ENCODE measurements at regions not wholly inside any gene's neighbourhood (a gene's known extent, or its start where the extent isn't known, plus 50 kb on each side); places are given as distances from the start of the nearest gene placed in this dataset.

- ATAC-seq (ENCODE audit: low FRiP score), result peak; percentile 83
- no peak for DNase-seq
These were observed 122.0 kb upstream of the NRSN1 start for GRCh38 chr6:24004062-24004461.

GRCh38 chr6:24004659-24005058 lies 121.4 kb upstream of the NRSN1 start:
- intact Hi-C loops (cut with DNase I), result loop anchor here in 1 of 2 donors (5.0 to 10.0 kb wide), 2 partner anchors 60 to 217 kb away; no protein-coding TSS in a partner anchor
- no peaks in the 10 kb centered on the region for H3K36me3 ChIP-seq (ENCODE audit: control insufficient read depth in 1 of 2, insufficient read depth in 2 of 2, low read length in 1 of 2)
- H3K9me3 ChIP-seq (ENCODE audit: control insufficient read depth, low read length), result no peaks in the 10 kb centered on the region
- no peak for ATAC-seq (ENCODE audit: low FRiP score)
- no peak for DNase-seq
- peaks cover 0 to 3% of the 10 kb centered on the region in 2 donors for H3K4me1 ChIP-seq (ENCODE audit: control insufficient read depth in 1 of 2, insufficient read depth in 2 of 2, low read length in 2 of 2)
- no peak overlapping the region for H3K4me3 ChIP-seq (ENCODE audit: low read length in 2 of 2)
- 8 to 10% methylated on average over 1 of the region's 1 CpG for WGBS, 2 donors
- no peaks in the 10 kb centered on the region for H3K27me3 ChIP-seq (ENCODE audit: control insufficient read depth in 1 of 2, insufficient read depth in 2 of 2, low read length in 1 of 2)
- peak overlapping the region in 1 of 2 donors; percentile 77 for H3K27ac ChIP-seq (ENCODE audit: low read depth in 1 of 2, low read length in 2 of 2)

More at GRCh38 chr6:24004062-24004461, 122.0 kb upstream of the NRSN1 start:
- peak overlapping the region in 1 of 2 donors; percentile 87 for H3K27ac ChIP-seq (ENCODE audit: low read depth in 1 of 2, low read length in 2 of 2)
- intact Hi-C loops (cut with DNase I), result loop anchor here in 1 of 2 donors (5.0 to 10.0 kb wide), 2 partner anchors 61 to 217 kb away; no protein-coding TSS in a partner anchor
- H3K4me3 ChIP-seq (ENCODE audit: low read length in 2 of 2), result no peak overlapping the region
- WGBS, 2 donors, result 3% methylated on average over 3 of the region's 3 CpGs
- no peaks in the 10 kb centered on the region for H3K36me3 ChIP-seq (ENCODE audit: control insufficient read depth in 1 of 2, insufficient read depth in 2 of 2, low read length in 1 of 2)
- no peaks in the 10 kb centered on the region for H3K9me3 ChIP-seq (ENCODE audit: control insufficient read depth, low read length)
- H3K4me1 ChIP-seq (ENCODE audit: control insufficient read depth in 1 of 2, insufficient read depth in 2 of 2, low read length in 2 of 2), result peaks cover 0 to 3% of the 10 kb centered on the region in 2 donors
- H3K27me3 ChIP-seq (ENCODE audit: control insufficient read depth in 1 of 2, insufficient read depth in 2 of 2, low read length in 1 of 2), result no peaks in the 10 kb centered on the region

- intact Hi-C loops (cut with DNase I), result loop anchor here in 1 of 2 donors (10.0 kb wide), 1 partner anchor 59 kb away; no protein-coding TSS in a partner anchor
- Histone ChIP-seq H3K36me3 (ENCODE audit: control insufficient read depth in 1 of 2, insufficient read depth in 2 of 2, low read length in 1 of 2) (no peaks in the 10 kb centered on the region), H3K9me3 (ENCODE audit: control insufficient read depth, low read length) (no peaks in the 10 kb centered on the region), H3K27ac (ENCODE audit: low read depth in 1 of 2, low read length in 2 of 2) (no peak overlapping the region), H3K4me1 (ENCODE audit: control insufficient read depth in 1 of 2, insufficient read depth in 2 of 2, low read length in 2 of 2) (peaks cover 0 to 3% of the 10 kb centered on the region in 2 donors), H3K27me3 (ENCODE audit: control insufficient read depth in 1 of 2, insufficient read depth in 2 of 2, low read length in 1 of 2) (no peaks in the 10 kb centered on the region), H3K4me3 (ENCODE audit: low read length in 2 of 2) (no peak overlapping the region)
- ATAC-seq (ENCODE audit: low FRiP score), result no peak
- no peak for DNase-seq
These were observed 119.8 kb upstream of the NRSN1 start for GRCh38 chr6:24006254-24006653.

- no peak for ATAC-seq (ENCODE audit: low FRiP score)
- 74 to 86% methylated on average over 4 of the region's 4 CpGs for WGBS, 2 donors
These were observed 116.7 kb upstream of the NRSN1 start for GRCh38 chr6:24009319-24009718.

GRCh38 chr6:24010133-24010532 lies 115.9 kb upstream of the NRSN1 start:
- ATAC-seq (ENCODE audit: low FRiP score), result no peak
- WGBS, 2 donors, result 71 to 84% methylated on average over 3 of the region's 3 CpGs
- no peak overlapping the region for H3K27ac ChIP-seq (ENCODE audit: low read depth in 1 of 2, low read length in 2 of 2)

More at GRCh38 chr6:24009319-24009718, 116.7 kb upstream of the NRSN1 start:
- intact Hi-C loops (cut with DNase I), result loop anchor here in 1 of 2 donors (10.0 kb wide), 1 partner anchor 55 kb away; no protein-coding TSS in a partner anchor
- peaks cover 2% of the 10 kb centered on the region for H3K9me3 ChIP-seq (ENCODE audit: control insufficient read depth, low read length)
- no peak overlapping the region for H3K27ac ChIP-seq (ENCODE audit: low read depth in 1 of 2, low read length in 2 of 2)
- H3K27me3 ChIP-seq (ENCODE audit: control insufficient read depth in 1 of 2, insufficient read depth in 2 of 2, low read length in 1 of 2), result no peaks in the 10 kb centered on the region
- no peaks in the 10 kb centered on the region for H3K36me3 ChIP-seq (ENCODE audit: control insufficient read depth in 1 of 2, insufficient read depth in 2 of 2, low read length in 1 of 2)
- H3K4me3 ChIP-seq (ENCODE audit: low read length in 2 of 2), result no peak overlapping the region
- H3K4me1 ChIP-seq (ENCODE audit: control insufficient read depth in 1 of 2, insufficient read depth in 2 of 2, low read length in 2 of 2), result no peaks in the 10 kb centered on the region
- no peak for DNase-seq

GRCh38 chr6:24016286-24016685 lies 109.7 kb upstream of the NRSN1 start:
- Histone ChIP-seq H3K9me3 (ENCODE audit: control insufficient read depth, low read length) (peaks cover 2% of the 10 kb centered on the region), H3K27me3 (ENCODE audit: control insufficient read depth in 1 of 2, insufficient read depth in 2 of 2, low read length in 1 of 2) (no peaks in the 10 kb centered on the region), H3K27ac (ENCODE audit: low read depth in 1 of 2, low read length in 2 of 2) (no peak overlapping the region), H3K4me1 (ENCODE audit: control insufficient read depth in 1 of 2, insufficient read depth in 2 of 2, low read length in 2 of 2) (no peaks in the 10 kb centered on the region), H3K36me3 (ENCODE audit: control insufficient read depth in 1 of 2, insufficient read depth in 2 of 2, low read length in 1 of 2) (no peaks in the 10 kb centered on the region), H3K4me3 (ENCODE audit: low read length in 2 of 2) (no peak overlapping the region)
- WGBS, 2 donors, result 47 to 68% methylated on average over 2 of the region's 2 CpGs
- intact Hi-C loops (cut with DNase I), result no loop called here
- DNase-seq, result no peak
- no peak for ATAC-seq (ENCODE audit: low FRiP score)

More at GRCh38 chr6:24010133-24010532, 115.9 kb upstream of the NRSN1 start:
- Histone ChIP-seq H3K4me3 (ENCODE audit: low read length in 2 of 2) (no peak overlapping the region), H3K27me3 (ENCODE audit: control insufficient read depth in 1 of 2, insufficient read depth in 2 of 2, low read length in 1 of 2) (no peaks in the 10 kb centered on the region), H3K9me3 (ENCODE audit: control insufficient read depth, low read length) (peaks cover 2% of the 10 kb centered on the region), H3K4me1 (ENCODE audit: control insufficient read depth in 1 of 2, insufficient read depth in 2 of 2, low read length in 2 of 2) (no peaks in the 10 kb centered on the region), H3K36me3 (ENCODE audit: control insufficient read depth in 1 of 2, insufficient read depth in 2 of 2, low read length in 1 of 2) (no peaks in the 10 kb centered on the region)
- intact Hi-C loops (cut with DNase I), result no loop called here
- DNase-seq, result no peak

- DNase-seq (no peak), ATAC-seq (ENCODE audit: low FRiP score) (no peak)
- no peaks in the 10 kb centered on the region for H3K9me3 ChIP-seq (ENCODE audit: control insufficient read depth, low read length)
- H3K4me1 ChIP-seq (ENCODE audit: control insufficient read depth in 1 of 2, insufficient read depth in 2 of 2, low read length in 2 of 2), result no peaks in the 10 kb centered on the region
- H3K27ac ChIP-seq (ENCODE audit: low read depth in 1 of 2, low read length in 2 of 2), result no peak overlapping the region
- H3K4me3 ChIP-seq (ENCODE audit: low read length in 2 of 2), result no peak overlapping the region
- 75 to 77% methylated on average over 4 of the region's 4 CpGs for WGBS, 2 donors
- H3K27me3 ChIP-seq (ENCODE audit: control insufficient read depth in 1 of 2, insufficient read depth in 2 of 2, low read length in 1 of 2), result no peaks in the 10 kb centered on the region
- no peaks in the 10 kb centered on the region for H3K36me3 ChIP-seq (ENCODE audit: control insufficient read depth in 1 of 2, insufficient read depth in 2 of 2, low read length in 1 of 2)
- intact Hi-C loops (cut with DNase I), result no loop called here
These were observed 109.2 kb upstream of the NRSN1 start for GRCh38 chr6:24016857-24017256.

- no peak overlapping the region for H3K27ac ChIP-seq (ENCODE audit: low read depth in 1 of 2, low read length in 2 of 2)
- H3K9me3 ChIP-seq (ENCODE audit: control insufficient read depth, low read length), result no peaks in the 10 kb centered on the region
- intact Hi-C loops (cut with DNase I), result no loop called here
- H3K36me3 ChIP-seq (ENCODE audit: control insufficient read depth in 1 of 2, insufficient read depth in 2 of 2, low read length in 1 of 2), result no peaks in the 10 kb centered on the region
- no peaks in the 10 kb centered on the region for H3K4me1 ChIP-seq (ENCODE audit: control insufficient read depth in 1 of 2, insufficient read depth in 2 of 2, low read length in 2 of 2)
- DNase-seq (no peak), ATAC-seq (ENCODE audit: low FRiP score) (no peak)
- H3K4me3 ChIP-seq (ENCODE audit: low read length in 2 of 2), result no peak overlapping the region
- H3K27me3 ChIP-seq (ENCODE audit: control insufficient read depth in 1 of 2, insufficient read depth in 2 of 2, low read length in 1 of 2), result no peaks in the 10 kb centered on the region
These were observed 106.6 kb upstream of the NRSN1 start for GRCh38 chr6:24019393-24019792.

GRCh38 chr6:24019830-24020229 lies 106.2 kb upstream of the NRSN1 start:
- ATAC-seq (ENCODE audit: low FRiP score), result no peak
- H3K9me3 ChIP-seq (ENCODE audit: control insufficient read depth, low read length), result no peaks in the 10 kb centered on the region
- H3K4me3 ChIP-seq (ENCODE audit: low read length in 2 of 2), result no peak overlapping the region
- no peaks in the 10 kb centered on the region for H3K36me3 ChIP-seq (ENCODE audit: control insufficient read depth in 1 of 2, insufficient read depth in 2 of 2, low read length in 1 of 2)
- H3K27me3 ChIP-seq (ENCODE audit: control insufficient read depth in 1 of 2, insufficient read depth in 2 of 2, low read length in 1 of 2), result no peaks in the 10 kb centered on the region
- H3K27ac ChIP-seq (ENCODE audit: low read depth in 1 of 2, low read length in 2 of 2), result no peak overlapping the region
- 87 to 91% methylated on average over 5 of the region's 5 CpGs for WGBS, 2 donors
- no peak for DNase-seq
- intact Hi-C loops (cut with DNase I), result no loop called here
- H3K4me1 ChIP-seq (ENCODE audit: control insufficient read depth in 1 of 2, insufficient read depth in 2 of 2, low read length in 2 of 2), result no peaks in the 10 kb centered on the region
